Raji (cell line): ENCODE measurements at regions not wholly inside any gene's neighbourhood (a gene's known extent, or its start where the extent isn't known, plus 50 kb on each side); places are given as distances from the start of the nearest gene placed in this dataset.

Experiments
- POLR2A ChIP-seq: IDR thresholded peaks from 2 replicates; pipeline ENCODE4 v1.6.1; 2011; ENCODE audit warnings: low read depth, low read length, control low read depth; ENCODE audit not compliant: insufficient read depth

GRCh38 chr11:19661827-19662226, 50.8 kb upstream of the NAV2 start:
- TF ChIP-seq POLR2A: no peak

- TF ChIP-seq POLR2A: no peak
Measured at GRCh38 chr11:19660076-19660475, 52.6 kb upstream of the NAV2 start.

GRCh38 chr11:19659529-19659928, 53.1 kb upstream of the NAV2 start:
- TF ChIP-seq POLR2A: no peak

GRCh38 chr11:19658344-19658743, 54.3 kb upstream of the NAV2 start:
- TF ChIP-seq POLR2A: no peak

- TF ChIP-seq POLR2A: no peak
Measured at GRCh38 chr11:19656140-19656541, 56.5 kb upstream of the NAV2 start.

- TF ChIP-seq POLR2A: no peak
Measured at GRCh38 chr11:19652623-19653375, 59.8 kb upstream of the NAV2 start.

GRCh38 chr11:19651653-19652052, 61.0 kb upstream of the NAV2 start:
- no peak for TF ChIP-seq POLR2A

- TF ChIP-seq POLR2A: no peak
Measured at GRCh38 chr11:19651028-19651427, 61.6 kb upstream of the NAV2 start.

- no peak for TF ChIP-seq POLR2A
Measured at GRCh38 chr11:19650467-19650866, 62.2 kb upstream of the NAV2 start.

- TF ChIP-seq POLR2A: no peak
Measured at GRCh38 chr11:19649751-19650150, 62.9 kb upstream of the NAV2 start.

- TF ChIP-seq POLR2A: no peak
Measured at GRCh38 chr11:19648321-19648720, 64.3 kb upstream of the NAV2 start.

- no peak for TF ChIP-seq POLR2A
Measured at GRCh38 chr11:19647816-19648215, 64.8 kb upstream of the NAV2 start.

- TF ChIP-seq POLR2A: no peak
Measured at GRCh38 chr11:19646921-19647320, 65.7 kb upstream of the NAV2 start.

- TF ChIP-seq POLR2A: no peak
Measured at GRCh38 chr11:19646308-19646707, 66.3 kb upstream of the NAV2 start.

GRCh38 chr11:19644316-19644715, 68.3 kb upstream of the NAV2 start:
- no peak for TF ChIP-seq POLR2A

GRCh38 chr11:19642185-19643158, 70.2 kb upstream of the NAV2 start:
- no peak for TF ChIP-seq POLR2A
